PC-3 (cell line): ENCODE measurements at regions not wholly inside any gene's neighbourhood (a gene's known extent, or its start where the extent isn't known, plus 50 kb on each side); places are given as distances from the start of the nearest gene placed in this dataset.

Experiments
- ATAC-seq: fragments of 200-7000 bp; cut with Tn5 transposase; 2 replicates; pipeline ENCODE4 v1.9.1; 2020; ENCODE audit warnings: mild to moderate bottlenecking, moderate library complexity
- BruUV-seq: library from RNA; stranded (reverse); fragments of 400-500 nt; replicated peaks from 2 replicates; lab custom pipeline; 2021; lab: Mats Ljungman, UMichigan
- CTCF ChIA-PET: fragments of 300-600 bp; sonication (Branson Sonifier 250); formaldehyde crosslinking; loops from one replicate; lab custom pipeline; 2022; ENCODE audit warnings: antibody characterized with exemption; lab: Charles Lee
- POLR2A ChIA-PET: fragments of 300-600 bp; sonication (Branson Sonifier 250); formaldehyde crosslinking; loops from one replicate; lab custom pipeline; 2022; ENCODE audit warnings: antibody characterized with exemption; ENCODE audit not compliant: unreplicated experiment; lab: Charles Lee
- DNase-seq: peaks from one replicate; pipeline ENCODE4 v3.0.0-alpha.2; 2015
- H2AFZ ChIP-seq: fragments of 300-600 bp; sonication (generic); 2 replicates; pipeline ENCODE4 v1.6.0; 2016; ENCODE audit warnings: antibody characterized with exemption, low read length
- H3F3A ChIP-seq: fragments of 300-600 bp; sonication (generic); one replicate; pipeline ENCODE4 v1.6.0; 2017; ENCODE audit warnings: antibody characterized with exemption, low read length, control low read depth, mild to moderate bottlenecking; ENCODE audit not compliant: unreplicated experiment
- H3K27ac ChIP-seq: fragments of 300-600 bp; sonication (generic); 2 replicates; pipeline ENCODE4 v1.5.1; 2016; ENCODE audit warnings: mild to moderate bottlenecking, low read length
- H3K27me3 ChIP-seq: fragments of 300-600 bp; sonication (generic); 2 replicates; pipeline ENCODE4 v1.6.1; 2016; ENCODE audit warnings: low read length, mixed read lengths
- H3K36me3 ChIP-seq: fragments of 300-600 bp; sonication (generic); 2 replicates; pipeline ENCODE4 v1.6.1; 2016; ENCODE audit warnings: low read depth, mixed run types, low read length, mixed read lengths
- H3K4me1 ChIP-seq: fragments of 300-600 bp; sonication (generic); 2 replicates; pipeline ENCODE4 v1.5.1; 2016; ENCODE audit warnings: low read length; ENCODE audit not compliant: insufficient read depth
- H3K4me2 ChIP-seq: fragments of 300-600 bp; sonication (generic); 2 replicates; pipeline ENCODE4 v1.6.0; 2016; ENCODE audit warnings: low read length
- H3K4me3 ChIP-seq: fragments of 300-600 bp; sonication (generic); 2 replicates; pipeline ENCODE4 v1.5.1; 2016; ENCODE audit warnings: mild to moderate bottlenecking, low read length, mixed read lengths
- H3K79me2 ChIP-seq: fragments of 300-600 bp; sonication (generic); 2 replicates; pipeline ENCODE4 v1.6.1; 2017; ENCODE audit warnings: low read length, mixed read lengths
- H3K9ac ChIP-seq: fragments of 300-600 bp; sonication (generic); 2 replicates; pipeline ENCODE4 v1.6.0; 2016; ENCODE audit warnings: mild to moderate bottlenecking, low read length
- H3K9me2 ChIP-seq: fragments of 300-600 bp; sonication (generic); replicated peaks from 2 replicates; pipeline ENCODE4 v1.6.1; 2016; ENCODE audit warnings: mixed run types, low read length, mixed read lengths
- H3K9me3 ChIP-seq: fragments of 300-600 bp; sonication (generic); 2 replicates; pipeline ENCODE4 v1.6.1; 2016; ENCODE audit warnings: low read length, mixed read lengths
- H4K20me1 ChIP-seq: fragments of 300-600 bp; sonication (generic); 2 replicates; pipeline ENCODE4 v1.6.1; 2016; ENCODE audit warnings: low read length, mixed read lengths
- EZH2 ChIP-seq: fragments of 300-600 bp; sonication (generic); IDR thresholded peaks from one replicate; pipeline ENCODE4 v1.6.1; 2017; ENCODE audit warnings: antibody characterized with exemption, mild to moderate bottlenecking, low read length; ENCODE audit not compliant: unreplicated experiment
- EZH2phosphoT487 ChIP-seq: fragments of 300-600 bp; sonication (generic); IDR thresholded peaks from 2 replicates; pipeline ENCODE4 v1.6.1; 2018; ENCODE audit warnings: mild to moderate bottlenecking, antibody characterized with exemption, low read length, borderline replicate concordance
- intact Hi-C: fragments of 100-400 bp; cut with micrococcal nuclease; formaldehyde crosslinking; loops from 2 replicates; pipeline ENCODE4 v1.9.0; 2023
- TF ChIP-seq, protein P1 (sequence below): fragments of 300-600 bp; sonication (generic); conservative IDR thresholded peaks from 2 replicates; pipeline ENCODE4 v1.5.1; 2017; ENCODE audit warnings: antibody characterized with exemption, low read depth, mild to moderate bottlenecking, low read length

DNA sequence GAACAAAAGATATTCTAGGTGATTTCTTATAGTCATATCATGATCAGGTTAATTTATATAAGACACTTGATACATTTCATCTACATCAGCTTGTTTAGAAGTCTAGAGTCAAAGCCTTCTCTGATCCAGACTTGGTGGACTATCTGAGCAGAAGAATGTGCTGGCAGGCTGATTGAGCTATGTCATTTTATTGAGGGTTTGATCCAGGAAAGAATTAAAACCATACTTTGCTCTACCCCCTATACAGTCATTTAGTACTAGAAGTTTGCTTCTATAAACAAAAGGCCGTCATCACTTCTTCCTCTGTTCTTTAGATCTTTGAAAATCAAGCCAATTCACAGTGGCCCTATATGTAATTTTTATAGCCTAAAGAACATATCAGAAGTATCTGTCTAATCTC, 173.1 kb upstream of the PITX2 start:
- intact Hi-C loops: no loop called here
- H3K9me3 ChIP-seq: no peaks in the 10 kb centered on the region
- DNase-seq (no peak), ATAC-seq (no peak)
- no peaks in the 10 kb centered on the region for H3K36me3 ChIP-seq
- H3K9me2 ChIP-seq: no peaks in the 10 kb centered on the region
- BruUV-seq: no TSS peak
- TF ChIP-seq, protein P1, sequence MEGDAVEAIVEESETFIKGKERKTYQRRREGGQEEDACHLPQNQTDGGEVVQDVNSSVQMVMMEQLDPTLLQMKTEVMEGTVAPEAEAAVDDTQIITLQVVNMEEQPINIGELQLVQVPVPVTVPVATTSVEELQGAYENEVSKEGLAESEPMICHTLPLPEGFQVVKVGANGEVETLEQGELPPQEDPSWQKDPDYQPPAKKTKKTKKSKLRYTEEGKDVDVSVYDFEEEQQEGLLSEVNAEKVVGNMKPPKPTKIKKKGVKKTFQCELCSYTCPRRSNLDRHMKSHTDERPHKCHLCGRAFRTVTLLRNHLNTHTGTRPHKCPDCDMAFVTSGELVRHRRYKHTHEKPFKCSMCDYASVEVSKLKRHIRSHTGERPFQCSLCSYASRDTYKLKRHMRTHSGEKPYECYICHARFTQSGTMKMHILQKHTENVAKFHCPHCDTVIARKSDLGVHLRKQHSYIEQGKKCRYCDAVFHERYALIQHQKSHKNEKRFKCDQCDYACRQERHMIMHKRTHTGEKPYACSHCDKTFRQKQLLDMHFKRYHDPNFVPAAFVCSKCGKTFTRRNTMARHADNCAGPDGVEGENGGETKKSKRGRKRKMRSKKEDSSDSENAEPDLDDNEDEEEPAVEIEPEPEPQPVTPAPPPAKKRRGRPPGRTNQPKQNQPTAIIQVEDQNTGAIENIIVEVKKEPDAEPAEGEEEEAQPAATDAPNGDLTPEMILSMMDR: no peak
- no peak for TF ChIP-seq EZH2
- no peak for TF ChIP-seq EZH2phosphoT487
- no peaks in the 10 kb centered on the region for H3K79me2 ChIP-seq
- no peak overlapping the region for H3K4me2 ChIP-seq
- ChIA-PET CTCF (no interaction called here), POLR2A (no interaction called here)
- no peak overlapping the region for H3K27ac ChIP-seq
- H2AFZ ChIP-seq: no peak overlapping the region
- peaks cover 84% of the 10 kb centered on the region for H3K27me3 ChIP-seq
- H3F3A ChIP-seq: no peaks in the 10 kb centered on the region
- no peak overlapping the region for H3K4me3 ChIP-seq
- no peaks in the 10 kb centered on the region for H4K20me1 ChIP-seq
- no peaks in the 10 kb centered on the region for H3K4me1 ChIP-seq
- H3K9ac ChIP-seq: no peak overlapping the region

DNA sequence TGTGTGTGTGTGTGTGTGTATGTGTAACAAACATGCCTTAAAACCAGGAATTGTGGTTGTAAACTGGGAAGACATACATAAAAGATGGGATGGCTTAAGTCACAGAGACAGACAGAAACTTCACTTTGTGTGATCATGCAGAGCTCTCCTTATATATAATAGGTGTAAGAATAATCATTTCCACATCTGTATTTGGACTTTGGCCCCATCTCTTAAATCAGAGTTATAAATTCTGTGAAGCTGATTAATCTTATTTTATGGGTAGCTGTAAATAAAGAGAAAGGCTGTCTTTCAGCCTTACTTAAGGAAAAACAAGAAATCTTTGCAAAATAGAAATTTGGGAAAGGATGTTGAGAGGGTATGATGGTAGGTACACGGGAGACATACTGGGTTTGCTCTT, 174.6 kb upstream of the PITX2 start:
- H2AFZ ChIP-seq: no peak overlapping the region
- no peak overlapping the region for H3K9ac ChIP-seq
- DNase-seq (no peak), ATAC-seq (no peak)
- H4K20me1 ChIP-seq: no peaks in the 10 kb centered on the region
- no peaks in the 10 kb centered on the region for H3F3A ChIP-seq
- no peaks in the 10 kb centered on the region for H3K79me2 ChIP-seq
- ChIA-PET CTCF (no interaction called here), POLR2A (no interaction called here)
- TF ChIP-seq EZH2phosphoT487 (no peak), EZH2 (no peak)
- TF ChIP-seq, protein P1: no peak
- peaks cover 85% of the 10 kb centered on the region for H3K27me3 ChIP-seq
- H3K27ac ChIP-seq: no peak overlapping the region
- no peaks in the 10 kb centered on the region for H3K4me1 ChIP-seq
- H3K4me3 ChIP-seq: no peak overlapping the region
- no peaks in the 10 kb centered on the region for H3K9me2 ChIP-seq
- H3K9me3 ChIP-seq: no peaks in the 10 kb centered on the region
- no peaks in the 10 kb centered on the region for H3K36me3 ChIP-seq
- no peak overlapping the region for H3K4me2 ChIP-seq
- intact Hi-C loops: no loop called here
- no TSS peak for BruUV-seq

DNA sequence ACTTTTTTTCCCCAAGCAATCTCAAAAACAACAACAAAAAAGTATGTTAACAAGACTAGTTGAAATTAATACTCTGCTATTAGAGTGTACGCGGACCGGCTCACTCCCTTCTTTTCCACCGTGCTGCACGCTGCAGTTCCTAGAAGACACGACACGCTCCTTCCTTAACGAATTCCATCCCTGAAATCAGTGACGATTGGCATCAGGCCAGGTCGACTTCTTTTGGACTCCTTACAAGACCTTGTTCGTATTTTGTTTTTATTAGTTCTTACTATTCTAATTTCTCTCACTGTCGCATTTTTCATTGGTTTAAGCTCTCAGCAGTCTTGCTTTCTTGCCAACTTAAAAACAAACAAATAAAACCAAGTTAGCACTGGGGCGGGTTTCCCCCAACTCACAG, 175.8 kb upstream of the PITX2 start:
- DNase-seq (no peak), ATAC-seq (no peak)
- H4K20me1 ChIP-seq: no peaks in the 10 kb centered on the region
- H3K9ac ChIP-seq: no peak overlapping the region
- TF ChIP-seq EZH2 (no peak), EZH2phosphoT487 (no peak)
- TF ChIP-seq, protein P1: no peak
- H3K27ac ChIP-seq: no peak overlapping the region
- no peaks in the 10 kb centered on the region for H3K4me1 ChIP-seq
- no peaks in the 10 kb centered on the region for H3K79me2 ChIP-seq
- H2AFZ ChIP-seq: no peak overlapping the region
- H3K9me2 ChIP-seq: no peaks in the 10 kb centered on the region
- no peaks in the 10 kb centered on the region for H3K9me3 ChIP-seq
- CTCF ChIA-PET: no interaction called here
- intact Hi-C loops: no loop called here
- POLR2A ChIA-PET: no interaction called here
- H3K4me3 ChIP-seq: no peak overlapping the region
- no TSS peak for BruUV-seq
- no peaks in the 10 kb centered on the region for H3K36me3 ChIP-seq
- peaks cover 73% of the 10 kb centered on the region for H3K27me3 ChIP-seq
- H3K4me2 ChIP-seq: no peak overlapping the region
- H3F3A ChIP-seq: no peaks in the 10 kb centered on the region
